ENCODE measurements at regions not wholly inside any gene's neighbourhood (a gene's known extent, or its start where the extent isn't known, plus 50 kb on each side); places are given as distances from the start of the nearest gene placed in this dataset.

DNA sequence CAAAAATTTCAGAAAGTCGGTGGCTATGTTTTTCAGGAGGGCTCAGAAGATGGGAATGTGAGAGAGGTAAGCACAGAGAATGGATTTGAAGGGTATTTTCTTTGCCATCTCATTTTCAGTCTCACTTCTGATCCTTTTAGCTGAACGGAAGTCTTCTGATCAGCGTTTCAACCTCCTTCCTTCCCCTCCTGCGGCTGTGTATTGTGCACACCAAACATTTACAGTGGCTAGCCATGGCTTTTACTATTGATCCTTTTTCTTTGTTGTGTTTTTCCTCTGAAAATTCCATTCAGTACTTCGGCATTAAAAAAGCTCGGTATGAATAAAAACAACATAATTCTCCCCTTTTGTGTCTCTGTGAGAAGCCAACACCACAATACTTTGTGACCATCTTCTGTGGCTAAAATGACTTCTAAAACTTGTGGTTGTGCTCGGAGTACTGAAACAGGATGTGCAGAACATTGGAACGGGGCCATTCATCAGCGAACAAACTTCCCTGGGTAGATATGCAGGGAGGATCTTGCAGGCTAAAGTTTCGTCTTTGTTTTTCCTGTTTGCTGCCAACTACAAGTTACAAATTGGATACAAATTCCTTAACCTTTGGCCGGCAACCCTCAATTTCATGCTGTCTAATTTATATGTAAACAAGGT, 260.8 kb upstream of the FAM98A start:
- no peak for TF ChIP-seq EZH2 (IDR thresholded peaks at IDR 0.05; ENCODE audit: low read depth, low read length, severe bottlenecking)
- TF ChIP-seq EGR1 (IDR thresholded peaks at IDR 0.05; ENCODE audit: borderline replicate concordance, low read depth, low read length) = no peak
- TF ChIP-seq, protein P1, sequence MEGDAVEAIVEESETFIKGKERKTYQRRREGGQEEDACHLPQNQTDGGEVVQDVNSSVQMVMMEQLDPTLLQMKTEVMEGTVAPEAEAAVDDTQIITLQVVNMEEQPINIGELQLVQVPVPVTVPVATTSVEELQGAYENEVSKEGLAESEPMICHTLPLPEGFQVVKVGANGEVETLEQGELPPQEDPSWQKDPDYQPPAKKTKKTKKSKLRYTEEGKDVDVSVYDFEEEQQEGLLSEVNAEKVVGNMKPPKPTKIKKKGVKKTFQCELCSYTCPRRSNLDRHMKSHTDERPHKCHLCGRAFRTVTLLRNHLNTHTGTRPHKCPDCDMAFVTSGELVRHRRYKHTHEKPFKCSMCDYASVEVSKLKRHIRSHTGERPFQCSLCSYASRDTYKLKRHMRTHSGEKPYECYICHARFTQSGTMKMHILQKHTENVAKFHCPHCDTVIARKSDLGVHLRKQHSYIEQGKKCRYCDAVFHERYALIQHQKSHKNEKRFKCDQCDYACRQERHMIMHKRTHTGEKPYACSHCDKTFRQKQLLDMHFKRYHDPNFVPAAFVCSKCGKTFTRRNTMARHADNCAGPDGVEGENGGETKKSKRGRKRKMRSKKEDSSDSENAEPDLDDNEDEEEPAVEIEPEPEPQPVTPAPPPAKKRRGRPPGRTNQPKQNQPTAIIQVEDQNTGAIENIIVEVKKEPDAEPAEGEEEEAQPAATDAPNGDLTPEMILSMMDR (IDR thresholded peaks at IDR 0.05; ENCODE audit: control extremely low read depth in 1 of 3, insufficient read depth in 1 of 3, low read depth in 1 of 3, low read length in 3 of 3) = no peak
- TF ChIP-seq JUN (IDR thresholded peaks at IDR 0.05; ENCODE audit: low read depth, low read length) = no peak
- TF ChIP-seq POLR2A (IDR thresholded peaks at IDR 0.05; ENCODE audit: control extremely low read depth in 1 of 2, low read depth in 2 of 2, low read length in 2 of 2) = no peak
- TF ChIP-seq RFX5 (IDR thresholded peaks at IDR 0.05; ENCODE audit: borderline replicate concordance, low read depth, low read length) = no peak
- no peak for TF ChIP-seq SIN3A (conservative IDR thresholded peaks at IDR 0.05 in 1 of 2, IDR thresholded peaks at IDR 0.05 in 1 of 2; ENCODE audit: low read depth in 1 of 2, low read length in 2 of 2)

Measured in H1 (cell line).